NCI-H2196 (cell line): ENCODE measurements at regions not wholly inside any gene's neighbourhood (a gene's known extent, or its start where the extent isn't known, plus 50 kb on each side); places are given as distances from the start of the nearest gene placed in this dataset.
A peak's percentile ranks its signal among the peaks of the same experiment; 100 is the strongest.

ENCODE experiments used
- DNase-seq: peaks from one replicate; lab custom pipeline; 2025; ENCODE audit not compliant: unreplicated experiment; lab: John Stamatoyannopoulos, UW

DNA sequence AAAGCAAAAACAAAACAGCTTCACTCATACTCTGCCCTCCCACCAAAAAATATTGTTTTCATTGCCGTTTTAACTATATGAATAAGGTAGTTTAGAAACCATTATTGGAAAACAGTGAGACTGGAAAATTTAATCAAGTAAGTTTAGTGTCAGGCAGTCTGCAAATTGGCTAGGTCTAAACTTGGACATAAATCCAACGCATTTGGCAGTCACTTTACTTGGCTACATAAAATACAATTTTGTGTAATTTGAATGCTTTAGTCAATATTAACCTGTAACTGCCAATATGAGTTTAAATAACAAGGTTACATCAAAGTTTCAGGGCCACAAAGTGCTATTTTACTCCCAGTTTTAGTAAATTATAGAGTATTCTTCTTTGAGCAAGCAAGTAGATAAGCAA lies 202.3 kb upstream of the SLC38A2 start:
- DNase-seq: no peak

DNA sequence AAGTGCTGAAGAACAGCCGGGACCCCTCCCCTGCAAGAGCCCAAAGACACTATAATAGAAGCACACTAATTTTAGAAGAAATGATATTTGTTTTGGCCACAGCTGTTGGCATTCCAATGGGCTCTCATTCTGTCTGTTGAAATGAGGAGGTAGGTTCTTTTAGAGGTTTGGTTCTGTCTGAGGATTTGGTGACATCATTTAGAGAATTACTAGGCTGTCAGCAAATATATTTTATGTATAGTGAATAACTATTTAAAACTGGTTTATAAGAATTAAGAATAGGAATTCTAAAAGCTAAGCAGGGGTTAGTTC lies 200.7 kb upstream of the SLC38A2 start:
- no peak for DNase-seq

DNA sequence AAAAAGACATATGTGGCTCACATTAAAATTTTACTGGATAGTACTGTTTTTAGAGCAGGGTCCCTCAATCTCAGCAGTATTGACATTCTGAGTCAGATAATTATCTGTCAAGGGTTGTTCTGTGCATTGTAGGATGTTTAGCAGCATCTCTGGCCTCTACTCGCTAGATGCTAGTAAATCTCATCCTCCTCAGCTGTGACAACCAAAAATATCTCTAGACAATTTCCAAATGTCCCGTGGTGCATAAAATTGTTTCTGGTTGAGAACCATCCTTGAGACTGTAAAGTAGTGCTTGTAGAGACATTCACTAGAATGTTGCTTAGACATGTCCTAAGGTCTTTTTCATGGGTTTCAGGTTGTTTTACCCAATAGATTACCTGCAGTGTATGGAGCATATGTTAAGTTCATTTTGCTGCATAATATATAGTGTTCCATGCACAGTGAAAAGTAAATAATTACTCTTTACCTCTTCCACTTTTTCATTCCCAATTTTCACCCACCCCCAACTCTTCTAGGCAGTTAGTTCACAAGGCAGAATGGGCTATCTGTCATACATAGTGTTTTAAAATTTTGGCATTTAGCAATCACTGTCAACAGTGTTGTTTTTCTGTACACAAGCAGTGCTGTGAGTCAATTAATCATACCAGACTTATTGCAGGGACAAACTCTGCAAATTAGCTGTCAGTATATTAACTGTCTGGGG lies 200.2 kb upstream of the SLC38A2 start:
- DNase-seq: no peak

DNA sequence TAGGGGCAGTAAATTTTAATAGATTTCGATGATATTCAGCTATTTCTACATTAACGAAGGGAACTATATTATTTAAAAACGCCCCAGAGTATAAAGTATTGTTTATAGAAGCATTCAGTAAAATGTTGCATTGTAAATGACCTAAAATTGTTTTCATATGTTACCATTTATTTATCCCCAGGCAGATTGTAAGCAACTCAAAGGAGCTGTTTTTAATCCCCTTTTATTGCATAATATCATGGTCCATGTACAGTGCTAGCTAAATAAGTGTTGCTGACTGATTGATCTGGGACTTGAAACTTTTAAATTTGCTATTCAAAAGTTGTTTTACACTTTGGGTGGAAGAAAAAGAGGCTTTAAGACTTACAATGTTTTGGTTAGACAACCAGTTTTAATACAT lies 199.0 kb upstream of the SLC38A2 start:
- no peak for DNase-seq

DNA sequence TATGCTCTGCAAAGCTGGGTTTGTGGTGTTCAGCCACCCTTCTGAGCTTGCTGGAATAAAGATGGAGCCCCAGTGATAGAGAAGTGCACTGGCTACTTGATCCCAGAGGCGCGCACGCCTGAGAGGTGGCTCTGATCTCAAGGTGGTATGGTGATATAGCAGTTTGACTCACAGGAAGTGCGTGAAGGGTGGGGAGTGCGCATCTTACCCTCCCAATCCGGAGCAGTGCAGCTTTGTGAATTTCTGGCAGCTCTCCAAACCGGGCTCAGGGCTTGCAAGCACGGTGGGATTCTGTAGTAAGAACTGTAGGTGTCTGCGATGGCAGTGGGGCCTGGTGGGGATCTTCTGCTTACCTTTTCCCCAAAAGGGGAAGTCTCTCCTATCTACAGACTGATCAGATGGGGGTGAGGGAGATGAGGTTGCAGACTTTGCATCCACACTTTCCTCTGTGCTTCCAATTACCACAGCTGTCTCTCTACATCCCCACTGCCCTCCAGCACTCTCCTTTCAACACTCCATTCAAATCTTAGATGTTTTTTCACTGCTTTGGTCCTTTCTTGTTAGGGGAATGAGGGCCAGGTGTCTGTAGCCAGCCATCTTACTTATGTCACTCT lies 197.4 kb upstream of the SLC38A2 start:
- DNase-seq: no peak

DNA sequence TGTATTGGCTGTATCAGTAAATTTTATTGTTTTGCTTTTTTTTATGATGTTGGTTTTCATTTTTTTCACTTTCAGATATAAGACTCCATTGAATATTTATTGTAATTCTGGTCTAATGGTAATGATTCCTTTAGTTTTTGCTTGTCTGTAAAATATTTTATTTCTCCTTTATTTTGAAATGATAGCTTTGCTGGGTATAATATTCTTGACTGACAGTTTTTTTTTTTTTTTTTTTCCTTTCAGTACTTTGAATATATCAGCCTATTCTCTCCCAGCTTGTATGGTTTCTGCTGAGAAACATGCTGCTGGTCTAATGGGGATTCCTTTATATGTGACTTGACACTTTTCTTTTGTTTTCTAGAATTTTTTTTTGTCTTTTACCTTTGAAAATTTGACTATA lies 195.1 kb upstream of the SLC38A2 start:
- no peak for DNase-seq

DNA sequence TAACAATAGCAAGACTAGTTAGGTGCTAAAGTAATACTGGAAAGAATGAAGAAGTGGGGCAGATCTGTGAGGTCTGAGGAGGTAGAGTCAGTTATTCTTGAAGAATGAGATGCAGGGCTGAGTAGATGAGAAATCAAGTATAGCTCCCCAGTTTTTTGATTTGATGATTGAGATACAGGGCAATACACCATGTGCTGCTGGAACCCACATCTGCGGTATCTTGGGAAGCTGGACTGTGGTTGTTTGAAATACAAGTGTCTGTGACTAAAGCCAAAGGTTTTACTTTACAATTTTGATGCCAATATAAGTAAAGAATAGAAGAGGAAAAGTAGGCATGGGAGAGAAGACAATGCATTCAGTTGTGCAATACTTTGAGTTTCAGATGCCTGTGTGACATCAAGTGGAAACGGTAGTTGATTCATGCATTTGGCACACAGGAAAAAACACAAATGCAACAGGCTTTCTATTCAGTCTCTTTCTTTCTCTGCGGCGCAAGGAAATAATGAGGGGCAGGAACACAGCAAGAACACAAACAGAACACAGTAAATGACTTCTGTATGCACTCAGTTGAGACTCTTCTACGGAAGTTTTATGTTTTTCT lies 190.2 kb upstream of the SLC38A2 start:
- peak; percentile 54 for DNase-seq

DNA sequence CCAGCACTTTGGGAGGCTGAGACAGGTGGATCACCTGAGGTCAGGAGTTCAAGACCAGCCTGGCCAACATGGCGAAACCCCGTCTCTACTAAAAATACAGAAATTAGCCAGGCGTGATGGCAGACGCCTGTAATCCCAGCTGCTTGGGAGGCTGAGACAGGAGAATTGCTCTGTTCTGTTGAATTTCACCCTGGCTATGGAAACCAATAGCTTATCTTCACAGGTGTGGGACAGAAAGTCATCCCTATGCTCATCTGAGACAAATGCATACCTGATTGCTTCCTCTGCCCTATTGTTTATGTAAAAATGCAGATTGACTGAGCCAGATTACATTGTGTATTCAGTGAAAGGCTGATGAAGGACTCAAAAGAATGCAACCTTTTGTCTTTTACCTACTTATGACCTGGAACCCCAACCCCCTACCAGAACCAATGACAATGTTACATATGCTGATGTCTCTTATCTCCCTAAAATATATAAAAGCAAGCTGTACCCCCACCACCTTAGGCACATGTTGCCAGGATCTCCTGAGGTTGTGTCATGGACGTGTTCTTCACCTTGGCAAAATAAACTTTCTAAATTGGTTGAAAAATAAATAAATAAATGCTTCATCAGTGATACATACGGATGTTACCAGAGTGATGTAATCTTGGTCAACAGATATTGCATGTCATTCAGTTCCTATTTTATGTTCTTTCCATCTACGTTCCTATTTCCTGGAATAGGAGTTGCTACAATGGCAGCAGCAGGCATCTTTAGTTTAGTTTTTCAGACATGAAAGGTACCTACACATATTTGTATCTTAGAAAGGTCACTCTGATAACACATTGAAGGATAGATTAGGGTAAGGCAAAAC lies 189.4 kb upstream of the SLC38A2 start:
- DNase-seq: peak; percentile 27

DNA sequence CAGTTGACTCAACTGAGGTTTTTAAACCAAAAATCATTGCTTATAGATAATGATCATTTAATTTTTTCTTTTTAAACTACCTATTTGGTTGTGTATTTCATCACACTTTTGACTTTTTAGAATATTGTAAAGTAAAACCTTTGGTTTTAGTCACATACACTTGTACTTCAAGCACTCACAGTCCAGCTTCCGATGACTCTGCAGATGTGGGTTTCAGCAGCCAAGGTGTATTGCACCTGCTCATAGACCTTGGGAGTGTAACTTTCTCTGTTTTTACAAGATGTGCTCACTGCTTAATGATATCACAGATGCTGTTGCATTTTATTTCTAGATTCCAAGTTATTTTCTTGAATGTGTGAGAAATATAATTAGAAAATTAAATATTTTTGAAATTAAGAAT lies 188.3 kb upstream of the SLC38A2 start:
- no peak for DNase-seq

DNA sequence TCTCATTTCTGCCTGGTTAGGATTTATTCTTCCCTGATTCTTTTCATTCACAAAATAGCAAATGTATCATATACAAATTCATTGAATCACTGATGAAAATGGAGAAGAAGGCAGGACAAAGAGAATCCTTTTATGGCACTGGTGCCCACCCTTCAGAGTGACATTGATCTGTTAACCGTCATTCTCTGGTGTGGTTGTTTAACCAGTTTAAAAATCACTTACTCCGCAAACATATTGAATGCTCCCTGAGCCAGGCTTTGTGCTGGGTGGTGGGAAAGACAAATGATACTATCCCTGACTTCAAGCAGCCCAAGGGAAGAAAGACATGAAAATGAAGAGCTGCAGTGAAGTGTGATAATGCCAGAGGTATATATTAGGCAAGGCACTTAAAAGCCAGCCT lies 187.5 kb upstream of the SLC38A2 start:
- no peak for DNase-seq

DNA sequence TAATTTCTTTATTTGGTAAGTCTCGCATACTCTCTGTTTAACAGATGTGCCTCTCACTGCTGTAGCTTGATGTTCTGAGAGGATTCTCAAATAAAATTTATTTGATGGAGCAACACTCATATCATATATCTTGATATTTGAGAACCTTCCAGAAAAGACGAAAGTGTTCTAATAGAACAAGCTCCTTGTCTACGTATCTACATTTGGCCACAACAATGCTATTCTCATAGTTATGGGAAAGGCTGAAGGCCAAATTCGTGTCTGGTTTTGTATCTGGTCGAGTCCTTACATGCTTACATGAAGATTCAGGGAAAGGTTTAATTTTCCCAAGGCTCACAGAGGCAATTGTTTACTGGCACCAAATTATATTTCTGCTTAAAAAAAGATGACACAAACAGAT lies 186.7 kb upstream of the SLC38A2 start:
- no peak for DNase-seq

DNA sequence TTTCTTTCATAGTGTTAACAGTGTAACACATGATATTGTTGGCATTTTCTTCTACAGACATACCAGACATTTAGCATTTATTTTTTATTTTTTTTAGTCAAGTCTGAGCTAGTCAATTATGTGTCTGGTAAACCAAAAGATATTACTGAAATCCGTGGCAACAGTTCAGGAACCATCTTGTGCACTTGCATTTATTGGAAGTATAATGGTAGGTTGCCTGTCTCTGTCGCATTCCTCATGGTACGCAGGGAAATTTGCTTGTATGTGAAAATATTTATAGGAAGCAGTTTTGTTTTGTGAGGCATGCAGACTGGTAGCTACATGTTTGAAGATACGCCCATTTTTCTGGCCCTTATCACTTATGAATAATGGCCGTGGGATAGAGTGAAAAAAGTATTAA lies 186.1 kb upstream of the SLC38A2 start:
- no peak for DNase-seq

DNA sequence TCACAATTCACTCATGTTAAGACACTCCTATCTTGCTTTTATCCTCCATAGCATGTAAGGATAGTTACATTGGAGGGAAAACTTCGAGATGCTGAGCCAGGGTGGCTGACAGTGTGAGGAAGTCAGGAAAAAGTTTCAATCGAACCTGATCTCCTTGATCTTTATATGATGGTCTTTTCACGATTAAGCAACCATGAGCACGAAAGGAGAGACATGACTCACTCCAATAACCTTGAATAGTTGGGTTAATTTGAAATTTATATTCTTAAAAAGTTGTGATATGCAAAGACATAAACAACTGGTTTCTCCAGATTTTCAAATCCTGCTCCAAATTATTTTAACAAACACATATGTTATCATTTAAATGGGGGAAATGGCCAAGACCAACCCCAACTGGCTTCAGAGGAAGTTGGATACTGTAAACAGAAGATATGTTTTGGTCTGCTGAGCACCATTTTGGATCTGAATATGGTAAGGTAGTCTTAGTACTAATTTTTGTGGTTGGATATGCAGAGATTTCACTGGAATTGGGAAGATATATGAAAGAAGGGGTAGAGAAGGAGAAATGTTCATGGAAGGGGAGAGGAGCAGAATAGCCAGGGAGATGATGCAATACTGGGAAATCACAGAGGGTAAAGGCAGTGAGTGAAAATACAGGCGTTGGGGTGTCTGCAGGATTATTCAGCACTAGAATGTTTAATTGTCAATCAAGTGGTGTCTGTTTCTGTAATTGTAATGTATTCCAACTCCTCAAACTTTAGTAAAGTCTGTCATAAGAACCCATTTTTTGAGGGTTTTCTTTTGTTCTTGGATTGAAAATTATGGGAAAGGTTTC lies 185.2 kb upstream of the SLC38A2 start:
- no peak for DNase-seq

DNA sequence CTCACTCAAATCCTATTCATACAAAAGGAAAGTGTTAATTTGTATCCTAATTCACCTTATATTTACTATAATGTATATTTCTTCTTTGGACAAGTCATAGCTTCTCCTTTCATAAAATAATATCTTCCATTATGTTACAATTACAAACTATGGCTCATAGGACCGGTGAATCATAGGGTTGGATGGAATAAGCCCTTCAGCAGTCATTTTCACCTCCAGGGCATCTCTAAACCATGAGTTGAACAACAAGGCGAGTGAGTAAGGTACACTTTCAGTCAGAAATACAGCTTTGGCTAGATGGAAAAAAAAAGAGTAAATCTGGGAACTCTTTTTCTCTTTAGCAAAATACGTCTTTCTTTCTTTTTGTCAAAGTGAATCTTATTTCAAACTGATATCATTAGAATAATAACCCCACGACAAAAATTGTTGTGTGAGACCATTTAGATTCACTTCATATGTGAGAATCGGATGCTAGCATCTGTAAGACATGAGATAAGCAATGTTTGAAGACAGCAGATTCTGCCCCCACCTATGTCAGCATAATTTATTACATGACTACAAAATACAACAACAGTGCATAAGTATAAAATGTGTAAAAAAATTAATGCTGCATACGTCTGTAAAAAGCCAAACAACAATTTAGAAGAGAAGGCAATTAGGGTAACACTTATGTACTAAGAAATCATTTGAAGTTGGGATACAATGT lies 184.4 kb upstream of the SLC38A2 start:
- DNase-seq: no peak

DNA sequence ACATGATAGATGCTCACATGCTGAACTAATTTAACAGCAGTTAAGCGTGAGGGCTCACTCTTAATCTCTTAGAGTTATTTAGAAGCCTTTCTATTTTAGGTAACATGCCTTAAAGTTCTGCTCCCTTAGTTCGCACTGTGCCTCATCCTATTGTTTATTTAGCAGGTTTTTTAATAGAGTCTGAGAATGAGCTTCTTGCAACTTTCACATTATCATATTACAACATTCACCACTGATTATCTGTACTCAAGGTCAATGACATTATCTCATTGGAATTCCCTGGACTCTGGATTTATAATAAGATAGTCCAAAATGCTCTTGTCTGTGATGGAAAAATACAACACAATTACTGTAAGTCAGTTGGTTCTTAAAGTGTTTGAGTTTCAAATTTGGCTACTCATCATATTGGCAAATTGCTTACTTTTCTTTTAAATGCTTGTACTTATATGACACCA lies 183.6 kb upstream of the SLC38A2 start:
- DNase-seq: peak; percentile 23

DNA sequence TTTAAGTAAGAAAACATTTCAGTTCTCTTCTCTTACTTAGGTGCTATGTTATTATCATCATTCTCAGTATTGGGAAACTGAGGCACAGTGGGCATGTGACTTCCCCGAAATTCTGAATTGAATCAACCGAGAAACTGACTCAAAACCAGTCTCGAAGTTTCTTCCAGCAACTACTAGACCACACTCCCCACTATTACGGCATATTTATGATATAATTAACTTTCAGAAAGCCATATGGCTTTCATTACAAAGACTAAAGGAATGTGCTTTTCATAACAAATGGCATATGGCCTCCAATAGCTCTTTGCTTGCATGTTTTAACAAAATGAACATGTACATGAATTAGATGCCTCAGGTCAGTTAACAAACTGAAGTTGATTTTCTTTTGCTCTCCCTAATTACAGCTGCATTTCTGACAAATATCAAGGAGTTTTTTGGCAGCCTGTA lies 182.9 kb upstream of the SLC38A2 start:
- DNase-seq: no peak

DNA sequence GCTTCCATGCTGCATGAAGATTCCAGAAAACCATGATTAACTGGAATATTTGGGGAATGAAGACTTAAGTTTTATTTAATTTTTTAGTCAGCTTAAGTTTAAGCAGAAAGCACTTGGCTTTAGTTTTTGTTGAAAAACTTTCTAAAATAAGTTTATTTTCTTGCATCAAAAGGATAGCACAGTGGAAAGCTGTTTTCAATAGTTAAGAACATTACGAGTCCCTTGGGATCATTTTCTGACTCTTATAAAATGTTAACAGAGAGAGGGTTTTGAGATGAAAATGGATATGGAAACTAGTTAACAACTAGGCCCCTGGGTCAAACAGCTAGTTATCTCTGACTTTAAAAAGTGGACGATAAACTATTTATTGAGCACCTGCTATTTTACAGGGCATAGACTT lies 181.9 kb upstream of the SLC38A2 start:
- no peak for DNase-seq

DNA sequence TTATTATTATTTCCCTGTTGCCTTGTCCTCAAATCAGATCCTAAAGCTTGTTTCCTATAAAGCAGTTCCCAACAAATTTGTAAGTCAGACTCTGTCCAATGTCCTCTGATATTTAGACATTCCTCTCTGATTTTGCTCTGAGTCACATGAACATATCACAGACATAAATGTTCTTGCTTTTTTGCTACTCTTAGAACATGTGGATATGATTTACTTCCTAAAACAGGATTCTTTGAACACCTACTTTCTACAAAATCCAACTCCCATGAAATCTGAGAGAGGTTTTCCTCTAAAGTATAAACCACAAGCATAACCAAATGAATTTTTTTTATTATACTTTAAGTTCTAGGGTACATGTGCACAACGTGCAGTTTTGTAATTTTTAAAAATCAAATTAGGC lies 181.3 kb upstream of the SLC38A2 start:
- no peak for DNase-seq

DNA sequence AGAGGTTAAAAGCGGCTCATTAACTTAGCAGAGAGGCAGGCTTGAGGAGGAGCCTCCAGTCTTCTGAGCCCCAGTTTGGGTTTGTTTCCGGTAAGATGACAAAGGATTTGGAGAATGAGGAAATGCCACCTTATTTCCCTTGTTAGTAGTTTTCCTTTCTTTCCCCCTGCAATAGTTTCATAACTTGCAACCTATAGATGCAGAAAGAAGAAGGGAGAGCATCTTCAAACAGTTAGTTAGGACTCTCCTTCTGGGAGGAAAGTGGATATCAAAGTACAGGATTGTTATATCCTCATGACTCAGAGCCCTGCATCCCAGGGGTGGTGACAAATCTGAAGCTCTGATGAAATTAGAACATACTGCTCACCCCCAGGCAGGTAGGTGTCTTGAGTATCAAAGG lies 180.7 kb upstream of the SLC38A2 start:
- DNase-seq: no peak

DNA sequence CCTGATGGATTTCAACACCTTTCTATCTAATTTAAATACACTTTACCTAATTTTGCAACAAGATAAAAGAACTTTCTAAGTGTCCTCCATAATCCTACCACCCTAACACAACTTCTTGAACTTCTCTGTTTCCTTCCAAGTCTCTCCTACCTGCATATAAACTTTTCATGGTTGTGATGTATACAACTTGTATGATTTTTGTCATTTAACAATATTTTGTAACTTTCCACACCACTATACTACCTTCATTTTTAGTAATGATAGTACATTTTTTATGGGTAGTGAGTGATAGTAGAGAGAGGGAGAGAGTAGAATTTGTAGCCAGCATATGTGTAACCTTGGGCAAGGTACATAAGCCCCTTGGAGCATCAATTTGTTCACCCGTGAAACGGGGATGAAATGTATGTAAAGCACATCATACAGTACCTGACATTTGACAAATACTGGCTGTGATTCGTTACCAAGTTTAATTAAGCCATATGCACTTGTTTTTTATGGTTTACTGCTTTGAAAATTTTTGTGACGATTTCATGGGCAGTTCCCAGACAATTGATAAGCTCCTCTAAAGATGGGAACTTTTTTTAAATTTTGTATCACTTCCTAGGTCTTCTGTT lies 177.8 kb upstream of the SLC38A2 start:
- no peak for DNase-seq
